GM20000 (cell line): ENCODE measurements at regions not wholly inside any gene's neighbourhood (a gene's known extent, or its start where the extent isn't known, plus 50 kb on each side); places are given as distances from the start of the nearest gene placed in this dataset.
"Not testable (repeated sequence)": the region's sequence is repeated elsewhere in the genome, so short reads cannot be mapped to it uniquely, and the experiment has no call there.

ENCODE experiments used
- DNase-seq: peaks from one replicate; pipeline ENCODE4 v3.0.0; 2012; ENCODE audit warnings: low spot score
- CTCF ChIP-seq: IDR thresholded peaks from 2 replicates; pipeline ENCODE4 v1.5.1; 2012; ENCODE audit warnings: mild to moderate bottlenecking, control low read depth; ENCODE audit errors: extremely low read depth, missing control alignments

- no peak for DNase-seq
- TF ChIP-seq CTCF = peak; percentile 1
Measured at GRCh38 chr2:180790891-180791290, 189.5 kb upstream of the UBE2E3 start.

GRCh38 chr2:180787330-180787729, 193.1 kb upstream of the UBE2E3 start:
- no peak for TF ChIP-seq CTCF
- no peak for DNase-seq

- no peak for DNase-seq
- TF ChIP-seq CTCF = no peak
Measured at GRCh38 chr2:180781276-180781675, 199.1 kb upstream of the UBE2E3 start.

GRCh38 chr2:180778291-180778690, 202.1 kb upstream of the UBE2E3 start:
- TF ChIP-seq CTCF = no peak
- no peak for DNase-seq

GRCh38 chr2:180776921-180777320, 203.5 kb upstream of the UBE2E3 start:
- no peak for DNase-seq
- no peak for TF ChIP-seq CTCF

GRCh38 chr2:180775711-180776110, 204.7 kb upstream of the UBE2E3 start:
- TF ChIP-seq CTCF = no peak

GRCh38 chr2:180765316-180765715, 215.1 kb upstream of the UBE2E3 start:
- DNase-seq = not testable (repeated sequence)

More at GRCh38 chr2:180775711-180776110, 204.7 kb upstream of the UBE2E3 start:
- no peak for DNase-seq

GRCh38 chr2:180763263-180763989, 217.0 kb upstream of the UBE2E3 start:
- no peak for TF ChIP-seq CTCF
- DNase-seq = no peak
